Adrenal gland (tissue), 9 donors: ENCODE measurements at regions not wholly inside any gene's neighbourhood (a gene's known extent, or its start where the extent isn't known, plus 50 kb on each side); places are given as distances from the start of the nearest gene placed in this dataset.

Experiments used
- DNase-seq, 7 donors: peaks; one replicate each; pipeline ENCODE4 v3.0.0-alpha.2; 2019 to 2020
- H3K27ac ChIP-seq, 5 donors: fragments of 200-600 bp; sonication (generic) in 4 of 5; 1 replicate in 3 of 5; 2 replicates in 2 of 5; pipeline versions ENCODE4 v1.5.1 to v1.8.0; 2016 to 2020; ENCODE audit warnings: mild to moderate bottlenecking in 1 of 5
- H3K27me3 ChIP-seq: fragments of 200-600 bp; 2 replicates; pipeline ENCODE4 v1.8.0; 2021
- H3K36me3 ChIP-seq, 2 donors: fragments of 200-600 bp; replicated peaks in 1 of 2; 1 replicate in 1 of 2; 2 replicates in 1 of 2; pipeline versions ENCODE4 v1.5.1 to v1.8.0; 2018 to 2022
- H3K4me1 ChIP-seq, 2 donors: fragments of 200-600 bp; replicated peaks in 1 of 2; 1 replicate in 1 of 2; 2 replicates in 1 of 2; pipeline versions ENCODE4 v1.5.1 to v1.8.0; 2018 to 2021
- H3K4me3 ChIP-seq, 4 donors: fragments of 200-600 bp; sonication (generic) in 3 of 4; one replicate each; pipeline ENCODE4 v1.5.1; 2016 to 2018
- H3K9me3 ChIP-seq, 3 donors: fragments of 200-600 bp; sonication (generic) in 1 of 3; replicated peaks in 1 of 3; 1 replicate in 2 of 3; 2 replicates in 1 of 3; pipeline versions ENCODE4 v1.5.1 to v1.8.0; 2016 to 2021
- POLR2A ChIP-seq, 2 donors: fragments of 450-650 bp; IDR thresholded peaks; one replicate each; pipeline ENCODE4 v1.6.1; 2017; ENCODE audit warnings: antibody characterized with exemption in 2 of 2, mild to moderate bottlenecking in 2 of 2, moderate library complexity in 1 of 2
- WGBS, 4 donors: extraction: QIAGEN DNeasy Blood & Tissue Kit in 2 of 4; methylation state at CpG; one replicate each; pipeline versions ENCODE4 v1.1.5 to v1.1.7; 2013 to 2017; 5-methylcytosine and 5-hydroxymethylcytosine counted together
- intact Hi-C, 2 donors: fragments of 100-400 bp; cut with DNase I; formaldehyde crosslinking; loops; one replicate each; pipeline versions ENCODE4 v1.14.1 to v1.15.0; 2022 to 2023
- TF ChIP-seq, protein P1 (sequence below), 6 experiments: fragments of 450-650 bp in 4 of 6; fragments of 200-600 bp in 2 of 6; sonication (generic) in 1 of 6; IDR thresholded peaks; 1 replicate in 5 of 6; 2 replicates in 1 of 6; pipeline versions ENCODE4 v1.5.1 to v1.8.0; 2016 to 2021; ENCODE audit warnings: antibody characterized with exemption in 6 of 6, mild to moderate bottlenecking in 2 of 6, moderate library complexity in 1 of 6
- donor health status: healthy with polysubstance abuse.
- donor health status: Bipolar disorder and iron deficiency.
- donor health status: DM: yes; HTN: yes; CAD: no.
- donor health status: DM: no; HTN: no; CAD: no.
- donor health status: DM: no; HTN: no; CAD: no.

- Histone ChIP-seq H3K36me3 (no peaks in the 10 kb centered on the region), H3K4me3 (no peak overlapping the region), H3K4me1 (no peaks in the 10 kb centered on the region), H3K27ac (no peak overlapping the region), H3K27me3 (no peaks in the 10 kb centered on the region), H3K9me3 (no peaks in the 10 kb centered on the region)
- TF ChIP-seq, protein P1, sequence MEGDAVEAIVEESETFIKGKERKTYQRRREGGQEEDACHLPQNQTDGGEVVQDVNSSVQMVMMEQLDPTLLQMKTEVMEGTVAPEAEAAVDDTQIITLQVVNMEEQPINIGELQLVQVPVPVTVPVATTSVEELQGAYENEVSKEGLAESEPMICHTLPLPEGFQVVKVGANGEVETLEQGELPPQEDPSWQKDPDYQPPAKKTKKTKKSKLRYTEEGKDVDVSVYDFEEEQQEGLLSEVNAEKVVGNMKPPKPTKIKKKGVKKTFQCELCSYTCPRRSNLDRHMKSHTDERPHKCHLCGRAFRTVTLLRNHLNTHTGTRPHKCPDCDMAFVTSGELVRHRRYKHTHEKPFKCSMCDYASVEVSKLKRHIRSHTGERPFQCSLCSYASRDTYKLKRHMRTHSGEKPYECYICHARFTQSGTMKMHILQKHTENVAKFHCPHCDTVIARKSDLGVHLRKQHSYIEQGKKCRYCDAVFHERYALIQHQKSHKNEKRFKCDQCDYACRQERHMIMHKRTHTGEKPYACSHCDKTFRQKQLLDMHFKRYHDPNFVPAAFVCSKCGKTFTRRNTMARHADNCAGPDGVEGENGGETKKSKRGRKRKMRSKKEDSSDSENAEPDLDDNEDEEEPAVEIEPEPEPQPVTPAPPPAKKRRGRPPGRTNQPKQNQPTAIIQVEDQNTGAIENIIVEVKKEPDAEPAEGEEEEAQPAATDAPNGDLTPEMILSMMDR (IDR thresholded peaks at IDR 0.05), result no peak
- no peak for TF ChIP-seq POLR2A (IDR thresholded peaks at IDR 0.05)
- DNase-seq, result no peak
- 81 to 94% (median 92%) methylated on average over 1 of the region's 1 CpG for WGBS, 4 donors
- intact Hi-C loops, result no loop called here
Observed at GRCh38 chr10:54903745-54904144, 102.7 kb upstream of the PCDH15 start.

GRCh38 chr10:54900584-54900983, 99.6 kb upstream of the PCDH15 start:
- Histone ChIP-seq H3K36me3 (no peaks in the 10 kb centered on the region), H3K27me3 (no peaks in the 10 kb centered on the region), H3K4me3 (no peak overlapping the region), H3K9me3 (no peaks in the 10 kb centered on the region), H3K4me1 (no peaks in the 10 kb centered on the region), H3K27ac (no peak overlapping the region)
- intact Hi-C loops, result no loop called here
- WGBS, 4 donors, result 91 to 93% (median 92%) methylated on average over 1 of the region's 1 CpG
- DNase-seq, result no peak
- TF ChIP-seq, protein P1 (IDR thresholded peaks at IDR 0.05), result no peak
- no peak for TF ChIP-seq POLR2A (IDR thresholded peaks at IDR 0.05)

DNA sequence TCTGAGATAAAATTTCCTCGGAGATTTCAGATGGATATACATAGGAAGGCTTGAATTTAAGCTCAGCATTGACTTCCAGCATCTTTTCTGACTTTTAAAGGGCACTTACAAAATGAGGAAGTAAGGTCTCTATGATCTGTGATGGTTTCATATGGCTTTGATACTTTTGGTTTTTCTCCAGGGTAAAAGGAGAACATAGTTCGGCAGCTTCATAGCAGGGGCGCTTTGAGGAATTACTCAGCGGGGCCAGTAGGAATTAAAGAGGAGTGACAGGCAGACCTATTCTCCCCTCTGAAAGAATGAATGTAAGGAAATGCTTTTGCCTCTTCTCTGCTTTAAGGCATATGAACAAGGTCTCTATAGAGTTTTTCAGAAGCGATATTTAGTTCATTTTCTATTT, 80.0 kb upstream of the PCDH15 start:
- Histone ChIP-seq H3K9me3 (no peaks in the 10 kb centered on the region), H3K4me3 (no peak overlapping the region), H3K27me3 (no peaks in the 10 kb centered on the region), H3K27ac (no peak overlapping the region), H3K36me3 (no peaks in the 10 kb centered on the region), H3K4me1 (no peaks in the 10 kb centered on the region)
- WGBS, 4 donors, result 68 to 79% (median 74%) methylated on average over 5 of the region's 5 CpGs
- DNase-seq, result no peak
- intact Hi-C loops, result no loop called here
- TF ChIP-seq POLR2A (IDR thresholded peaks at IDR 0.05), result no peak
- TF ChIP-seq, protein P1 (IDR thresholded peaks at IDR 0.05), result no peak

- intact Hi-C loops, result no loop called here
- H3K36me3 ChIP-seq, result no peaks in the 10 kb centered on the region
Observed at GRCh38 chr10:54869022-54869421, 68.0 kb upstream of the PCDH15 start.

More at GRCh38 chr10:54869022-54869421, 68.0 kb upstream of the PCDH15 start:
- H3K27ac ChIP-seq, result no peak overlapping the region
- TF ChIP-seq, protein P1 (IDR thresholded peaks at IDR 0.05), result no peak
- TF ChIP-seq POLR2A (IDR thresholded peaks at IDR 0.05), result no peak
- DNase-seq, result no peak
- H3K27me3 ChIP-seq, result no peaks in the 10 kb centered on the region
- no peaks in the 10 kb centered on the region for H3K4me1 ChIP-seq
- H3K4me3 ChIP-seq, result no peak overlapping the region
- no peaks in the 10 kb centered on the region for H3K9me3 ChIP-seq
